Eye (tissue), 1 donor: ENCODE measurements at regions not wholly inside any gene's neighbourhood (a gene's known extent, or its start where the extent isn't known, plus 50 kb on each side); places are given as distances from the start of the nearest gene placed in this dataset.

ENCODE experiments used
- DNase-seq: peaks from one replicate; pipeline ENCODE4 v3.0.0-alpha.2; 2015

DNA sequence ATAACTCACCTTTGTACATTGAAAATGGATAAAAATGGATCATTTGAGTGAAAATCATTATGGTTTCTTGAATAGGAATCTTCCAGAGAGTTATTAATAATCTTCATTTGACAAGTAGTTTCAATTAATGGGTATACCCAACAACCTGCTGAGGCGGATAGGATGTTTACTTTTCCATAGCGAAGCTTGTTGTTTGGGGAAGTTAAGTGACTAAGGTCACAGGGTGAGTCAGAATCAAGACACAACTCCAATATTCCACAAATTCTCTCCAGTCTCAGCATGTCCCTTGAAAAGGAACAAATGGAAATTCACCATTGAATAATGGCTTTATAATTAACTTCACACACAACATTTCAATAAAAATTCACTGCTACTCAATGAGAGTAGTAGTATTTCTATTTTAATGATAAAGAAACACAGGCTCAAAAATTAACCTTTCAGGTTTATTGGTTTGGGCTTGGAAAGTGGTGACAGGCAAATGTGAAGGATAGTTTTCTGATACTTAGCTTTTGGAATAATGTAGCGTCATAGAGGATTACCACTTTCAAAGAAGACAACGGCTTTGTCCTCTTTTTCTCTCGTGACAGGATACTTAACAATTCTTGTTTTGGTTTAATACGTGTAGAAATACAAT is 211.3 kb downstream of the GPD2 start:
- DNase-seq: no peak

DNA sequence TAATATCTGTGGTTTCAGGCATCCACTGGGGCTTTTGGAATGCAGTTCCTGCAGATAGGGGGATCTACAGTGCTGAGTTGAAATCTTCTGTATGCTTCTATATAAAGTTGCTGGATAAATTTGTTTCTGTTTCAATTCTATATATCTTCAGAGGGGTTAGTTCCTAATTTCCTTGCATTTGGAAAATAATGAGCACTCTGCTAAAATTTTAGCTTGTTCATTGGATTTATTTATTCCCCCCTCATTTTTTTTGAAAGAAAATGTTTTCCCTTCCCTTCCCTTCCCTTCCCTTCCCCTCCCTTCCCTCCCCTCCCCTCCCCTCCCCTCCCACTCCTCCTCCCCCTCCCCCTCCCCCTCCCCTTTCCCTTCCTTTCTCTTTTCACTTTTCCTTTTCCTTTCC is 212.3 kb downstream of the GPD2 start:
- DNase-seq: no peak

DNA sequence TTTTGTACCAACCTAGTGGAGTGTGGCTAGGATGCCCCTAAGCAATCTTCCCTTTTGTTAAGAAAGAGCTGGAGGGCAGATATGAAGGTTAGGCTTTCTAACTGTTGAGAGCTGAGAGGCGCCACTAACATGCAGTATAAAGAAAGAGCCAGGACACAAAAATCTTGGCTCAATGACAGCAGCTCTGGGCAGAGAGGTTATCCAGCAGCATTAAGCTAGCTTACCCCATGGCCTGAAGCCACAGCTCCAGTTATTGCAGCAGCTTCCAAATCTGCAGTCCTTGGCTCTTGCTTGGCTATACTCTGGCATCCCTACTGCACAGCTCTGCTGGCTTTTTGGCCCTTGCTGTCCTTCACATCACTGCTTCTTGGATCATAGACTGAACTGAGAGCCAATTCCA is 213.4 kb downstream of the GPD2 start:
- no peak for DNase-seq

DNA sequence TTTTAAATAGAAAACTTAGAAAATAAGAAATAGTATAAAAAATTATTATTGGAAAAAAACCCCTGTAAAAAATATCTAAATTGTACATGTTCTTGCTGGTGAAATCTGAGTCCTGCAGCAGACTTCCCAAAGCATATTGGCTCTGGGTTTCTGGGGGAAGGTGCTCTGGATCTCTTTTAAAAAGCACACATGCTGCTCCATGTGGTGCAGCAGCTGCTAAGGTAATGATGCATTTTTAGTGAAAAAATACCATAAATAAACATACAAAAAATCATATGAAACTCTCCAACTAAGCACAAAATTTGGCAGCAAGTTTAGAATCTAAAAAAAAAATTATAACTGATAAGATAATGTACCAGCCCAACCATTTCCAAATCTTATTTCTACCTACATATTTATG is 216.5 kb downstream of the GPD2 start:
- no peak for DNase-seq

DNA sequence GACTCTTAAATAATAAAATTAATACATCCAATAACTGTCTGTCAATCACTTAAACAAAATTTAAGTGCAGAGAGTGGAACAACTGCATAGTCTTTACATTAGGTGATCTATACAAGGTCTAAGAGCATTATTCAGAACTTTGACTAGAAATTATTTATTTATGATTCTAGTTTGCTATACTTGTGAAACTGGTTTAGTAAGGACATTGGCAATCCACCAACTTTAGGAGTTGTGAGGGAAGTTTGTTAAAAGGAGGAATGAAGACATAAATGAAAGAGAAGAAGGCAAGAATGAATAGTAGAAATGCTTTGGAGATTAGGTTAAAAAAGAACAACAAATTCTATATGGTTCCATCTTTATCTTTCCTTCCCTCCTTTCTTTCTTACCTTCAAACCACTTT is 217.5 kb downstream of the GPD2 start:
- DNase-seq: no peak

GRCh38 chr2:156657809-156658208 is 221.6 kb downstream of the GPD2 start:
- DNase-seq: no peak

GRCh38 chr2:156659694-156660093 is 223.5 kb downstream of the GPD2 start:
- no peak for DNase-seq

DNA sequence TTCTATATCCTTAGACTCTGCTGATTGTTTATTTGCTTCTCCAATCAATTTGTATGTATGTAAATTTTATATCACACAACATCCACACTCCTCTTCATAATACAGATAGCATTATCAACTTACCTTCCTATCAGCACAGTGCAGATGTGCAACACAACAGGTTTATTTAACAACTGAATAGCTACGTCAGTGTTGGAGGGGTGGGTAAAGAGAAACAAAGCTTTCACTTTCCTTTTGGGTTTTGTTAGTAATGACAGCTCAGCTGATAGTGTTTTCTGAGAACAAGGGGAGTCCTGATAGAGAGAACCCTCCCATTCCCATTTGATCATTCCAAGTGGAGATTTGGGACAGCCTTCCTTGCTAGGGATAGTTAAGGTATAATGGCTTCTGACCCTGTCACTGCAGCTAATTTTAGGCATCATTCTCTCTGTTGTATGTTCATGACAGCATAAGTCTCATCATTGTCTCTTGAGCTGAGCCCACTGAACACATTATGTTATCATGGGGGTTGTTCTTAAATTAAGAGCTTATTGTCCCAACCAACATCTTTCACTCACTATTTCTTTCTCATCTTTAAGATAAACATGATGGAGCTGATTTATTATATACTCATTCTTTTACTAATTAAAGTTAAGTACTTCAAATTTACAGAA is 227.7 kb downstream of the GPD2 start:
- DNase-seq: no peak

GRCh38 chr2:156666130-156666785 is 230.1 kb downstream of the GPD2 start:
- no peak for DNase-seq

- no peak for DNase-seq
Measured at GRCh38 chr2:156670104-156670503, 233.9 kb downstream of the GPD2 start.

- DNase-seq: no peak
Measured at GRCh38 chr2:156671706-156672361, 235.7 kb downstream of the GPD2 start.

DNA sequence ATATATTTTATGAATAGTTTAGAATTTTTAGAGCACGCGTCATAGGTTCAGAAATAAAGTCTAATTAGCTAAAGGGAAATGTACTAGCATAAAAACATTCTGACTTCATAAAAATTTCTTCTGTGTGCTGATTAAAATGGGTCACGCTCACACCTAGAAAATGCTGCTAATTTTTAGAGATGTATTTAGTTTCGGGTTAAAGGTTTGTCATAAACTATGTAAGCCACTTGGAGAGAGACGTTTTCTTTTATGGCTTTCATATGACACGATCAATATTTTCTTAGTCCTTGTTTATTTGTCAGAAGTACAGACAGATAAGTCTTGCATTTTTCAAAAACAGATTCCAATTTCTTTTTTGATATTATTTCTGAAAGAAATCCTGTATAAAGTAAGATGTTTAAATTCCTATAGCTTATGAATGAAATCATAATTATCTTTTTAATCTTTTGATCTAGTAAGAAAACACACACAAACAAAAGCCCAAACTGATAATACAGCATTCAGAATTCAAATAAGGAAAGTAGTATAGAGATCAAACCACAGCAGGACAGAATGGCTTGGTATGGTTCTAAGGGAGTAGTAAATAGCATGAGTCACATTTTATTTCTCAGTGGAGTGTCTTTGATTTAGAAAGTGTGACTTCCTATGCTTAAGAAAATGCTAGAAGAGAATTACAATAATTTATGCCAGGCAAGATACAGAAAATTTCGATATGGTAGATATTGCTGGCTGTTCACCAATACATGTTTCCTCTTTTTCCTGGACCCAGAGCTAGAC is 236.6 kb downstream of the GPD2 start:
- DNase-seq: no peak

DNA sequence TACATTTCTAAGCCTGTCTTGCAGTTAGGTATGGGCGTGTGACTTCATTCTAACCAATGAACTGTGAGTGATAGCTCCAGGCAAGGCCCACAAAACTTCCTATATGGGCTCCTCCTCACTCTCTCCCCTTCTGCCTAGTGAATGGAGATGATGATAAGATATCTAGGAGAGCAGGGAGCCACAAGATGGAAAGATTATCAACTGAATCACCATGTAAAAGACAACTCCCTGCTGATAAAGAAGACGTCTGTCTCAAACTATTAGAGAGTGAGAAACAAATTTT is 237.1 kb downstream of the GPD2 start:
- DNase-seq: no peak

GRCh38 chr2:156673981-156674380 is 237.8 kb downstream of the GPD2 start:
- no peak for DNase-seq

DNA sequence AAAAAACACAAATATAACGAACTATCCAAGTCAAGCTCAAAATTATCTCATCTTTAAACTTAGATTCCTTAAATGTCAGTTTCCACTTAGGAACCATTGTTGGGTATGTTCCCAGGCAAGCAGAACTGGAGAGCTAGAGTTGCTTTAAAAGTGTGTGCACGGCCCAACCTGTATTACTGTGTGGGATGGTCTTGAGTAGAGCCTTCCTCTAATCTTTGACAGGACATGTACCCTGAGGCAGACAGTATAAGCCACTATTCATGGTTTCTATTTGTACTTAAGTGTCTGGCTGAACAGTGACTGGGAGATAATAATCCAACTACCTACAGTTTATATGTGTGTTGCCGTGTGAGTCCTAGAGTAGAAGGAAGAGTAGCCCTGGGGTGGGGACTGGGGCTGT is 239.7 kb downstream of the GPD2 start:
- no peak for DNase-seq

- DNase-seq: no peak
Measured at GRCh38 chr2:156679820-156680219, 243.6 kb downstream of the GPD2 start.

GRCh38 chr2:156680266-156680665 is 244.1 kb downstream of the GPD2 start:
- DNase-seq: no peak

DNA sequence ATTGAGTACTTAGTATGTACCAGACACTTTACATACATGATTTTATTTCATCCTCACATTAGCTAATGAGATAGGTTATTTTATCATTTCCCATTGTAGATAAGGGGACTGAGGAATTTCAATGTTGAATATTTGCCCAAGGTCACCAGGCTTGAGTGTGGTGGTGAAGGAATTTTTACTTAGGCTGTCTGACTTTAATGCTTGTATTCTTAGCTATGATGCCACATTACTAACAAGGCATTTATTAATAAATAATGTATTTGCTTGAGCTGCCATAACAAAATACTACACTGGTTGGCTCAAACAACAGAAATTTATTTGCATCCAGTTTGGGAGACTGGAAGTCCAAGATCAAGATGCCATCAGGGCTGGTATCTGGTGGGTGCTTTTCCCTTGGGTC is 250.9 kb downstream of the GPD2 start:
- no peak for DNase-seq

GRCh38 chr2:156687715-156688114 is 251.5 kb downstream of the GPD2 start:
- DNase-seq: no peak

DNA sequence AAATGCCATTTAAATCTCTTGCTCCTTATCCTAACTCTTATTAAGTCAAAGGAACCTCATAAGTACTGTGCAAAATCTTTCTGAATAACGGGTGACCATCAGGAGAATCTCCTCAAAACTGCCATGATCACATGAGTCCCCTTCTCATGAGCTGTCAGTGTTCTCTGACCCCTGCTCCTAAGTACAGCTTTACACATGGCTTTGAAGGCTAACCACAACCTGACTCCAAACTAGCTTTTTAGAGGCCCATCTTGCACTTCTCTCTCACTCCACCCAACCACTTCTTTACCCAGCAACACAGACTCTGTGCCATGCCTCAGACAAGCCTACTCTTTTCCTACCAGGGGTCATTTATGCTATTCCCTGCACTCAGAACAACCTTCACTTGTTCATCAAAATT is 253.8 kb downstream of the GPD2 start:
- no peak for DNase-seq

GRCh38 chr2:156691014-156691413 is 254.8 kb downstream of the GPD2 start:
- no peak for DNase-seq

- peak; percentile 13 for DNase-seq
Measured at GRCh38 chr2:156695020-156695419, 258.8 kb downstream of the GPD2 start.

GRCh38 chr2:156695595-156695994 is 259.4 kb downstream of the GPD2 start:
- DNase-seq: no peak
